Smooth muscle cell (in vitro differentiated cells): ENCODE measurements at regions not wholly inside any gene's neighbourhood (a gene's known extent, or its start where the extent isn't known, plus 50 kb on each side); places are given as distances from the start of the nearest gene placed in this dataset.

Source experiments
- DNase-seq: peaks from one replicate; lab custom pipeline; 2025; ENCODE audit not compliant: unreplicated experiment; lab: John Stamatoyannopoulos, UW
- H2AFZ ChIP-seq: fragments of 200-600 bp; sonication (generic); 2 replicates; pipeline ENCODE4 v1.6.0; 2016; ENCODE audit warnings: antibody characterized with exemption, low read depth, mild to moderate bottlenecking
- H3F3A ChIP-seq: fragments of 200-600 bp; sonication (generic); 2 replicates; pipeline ENCODE4 v1.6.0; 2017; ENCODE audit warnings: antibody characterized with exemption, low read depth
- H3K27ac ChIP-seq: fragments of 200-600 bp; sonication (generic); 2 replicates; pipeline ENCODE4 v1.5.1; 2016; ENCODE audit warnings: low read depth, mild to moderate bottlenecking
- H3K27me3 ChIP-seq: fragments of 200-600 bp; sonication (generic); 2 replicates; pipeline ENCODE4 v1.6.1; 2016; ENCODE audit warnings: low read depth, mild to moderate bottlenecking
- H3K36me3 ChIP-seq: fragments of 200-600 bp; sonication (generic); 2 replicates; pipeline ENCODE4 v1.5.1; 2016; ENCODE audit warnings: low read depth
- H3K4me1 ChIP-seq: fragments of 200-600 bp; sonication (generic); 2 replicates; pipeline ENCODE4 v1.5.1; 2016; ENCODE audit warnings: low read depth
- H3K4me2 ChIP-seq: fragments of 200-600 bp; sonication (generic); 2 replicates; pipeline ENCODE4 v1.6.0; 2016; ENCODE audit warnings: mild to moderate bottlenecking
- H3K4me3 ChIP-seq: fragments of 200-600 bp; sonication (generic); 2 replicates; pipeline ENCODE4 v1.5.1; 2016; ENCODE audit warnings: mild to moderate bottlenecking
- H3K79me2 ChIP-seq: fragments of 200-600 bp; sonication (generic); 2 replicates; pipeline ENCODE4 v1.6.0; 2016; ENCODE audit warnings: low read depth, mild to moderate bottlenecking
- H3K9ac ChIP-seq: fragments of 200-600 bp; sonication (generic); 2 replicates; pipeline ENCODE4 v1.6.0; 2016; ENCODE audit warnings: low read depth
- H3K9me3 ChIP-seq: fragments of 200-600 bp; sonication (generic); replicated peaks from 2 replicates; pipeline ENCODE4 v1.5.1; 2016; ENCODE audit warnings: low read depth
- H4K20me1 ChIP-seq: fragments of 200-600 bp; sonication (generic); 2 replicates; pipeline ENCODE4 v1.6.0; 2016; ENCODE audit warnings: low read depth
- CTCF ChIP-seq: fragments of 200-600 bp; sonication (generic); IDR thresholded peaks from 2 replicates; pipeline ENCODE4 v1.5.1; 2017; ENCODE audit warnings: borderline replicate concordance, mild to moderate bottlenecking, antibody characterized with exemption; ENCODE audit not compliant: insufficient read depth, poor library complexity, severe bottlenecking
- WGBS: methylation state at CpG from one replicate; pipeline ENCODE4 v1.1.7; 2016; ENCODE audit warnings: low lambda C conversion rate; 5-methylcytosine and 5-hydroxymethylcytosine counted together

GRCh38 chr22:22751043-22751603, 106.7 kb downstream of the GGTLC2 start:
- H3K9me3 ChIP-seq = no peaks in the 10 kb centered on the region
- H3K4me2 ChIP-seq = no peak overlapping the region
- H3K27me3 ChIP-seq = peaks cover 9% of the 10 kb centered on the region
- H3K36me3 ChIP-seq = no peaks in the 10 kb centered on the region
- no peaks in the 10 kb centered on the region for H3F3A ChIP-seq
- no peaks in the 10 kb centered on the region for H3K4me1 ChIP-seq
- H2AFZ ChIP-seq = no peak overlapping the region
- no peak overlapping the region for H3K4me3 ChIP-seq
- TF ChIP-seq CTCF = no peak
- no peaks in the 10 kb centered on the region for H3K79me2 ChIP-seq
- 74% methylated on average over 2 of the region's 2 CpGs for WGBS
- H3K27ac ChIP-seq = no peak overlapping the region
- no peak for DNase-seq
- no peaks in the 10 kb centered on the region for H4K20me1 ChIP-seq
- H3K9ac ChIP-seq = no peak overlapping the region

DNA sequence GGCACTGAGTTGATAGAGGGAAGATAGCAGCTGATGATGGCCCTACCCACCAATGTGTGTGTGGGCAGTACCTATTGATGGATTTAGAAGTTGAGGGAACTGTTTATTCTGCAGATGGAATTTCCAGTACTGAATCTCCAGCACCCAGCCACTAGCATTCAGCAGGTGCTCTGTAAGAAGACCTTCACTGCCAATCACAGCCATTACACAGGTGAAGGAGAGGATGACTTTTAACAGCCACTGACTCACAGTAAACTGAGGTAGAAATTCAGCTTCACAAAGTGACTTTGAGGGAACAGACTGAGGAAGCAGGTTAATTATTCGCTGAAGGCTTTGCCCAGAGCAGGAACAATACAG, 107.8 kb downstream of the GGTLC2 start:
- Histone ChIP-seq H4K20me1 (no peaks in the 10 kb centered on the region), H3K27ac (no peak overlapping the region), H2AFZ (no peak overlapping the region), H3K4me3 (no peak overlapping the region), H3K4me2 (no peak overlapping the region), H3K79me2 (no peaks in the 10 kb centered on the region), H3K27me3 (peaks cover 14% of the 10 kb centered on the region), H3K36me3 (no peaks in the 10 kb centered on the region), H3F3A (no peaks in the 10 kb centered on the region), H3K4me1 (no peaks in the 10 kb centered on the region), H3K9ac (no peak overlapping the region), H3K9me3 (no peaks in the 10 kb centered on the region)
- TF ChIP-seq CTCF = no peak
- DNase-seq = no peak
- 78% methylated on average over 1 of the region's 1 CpG for WGBS

DNA sequence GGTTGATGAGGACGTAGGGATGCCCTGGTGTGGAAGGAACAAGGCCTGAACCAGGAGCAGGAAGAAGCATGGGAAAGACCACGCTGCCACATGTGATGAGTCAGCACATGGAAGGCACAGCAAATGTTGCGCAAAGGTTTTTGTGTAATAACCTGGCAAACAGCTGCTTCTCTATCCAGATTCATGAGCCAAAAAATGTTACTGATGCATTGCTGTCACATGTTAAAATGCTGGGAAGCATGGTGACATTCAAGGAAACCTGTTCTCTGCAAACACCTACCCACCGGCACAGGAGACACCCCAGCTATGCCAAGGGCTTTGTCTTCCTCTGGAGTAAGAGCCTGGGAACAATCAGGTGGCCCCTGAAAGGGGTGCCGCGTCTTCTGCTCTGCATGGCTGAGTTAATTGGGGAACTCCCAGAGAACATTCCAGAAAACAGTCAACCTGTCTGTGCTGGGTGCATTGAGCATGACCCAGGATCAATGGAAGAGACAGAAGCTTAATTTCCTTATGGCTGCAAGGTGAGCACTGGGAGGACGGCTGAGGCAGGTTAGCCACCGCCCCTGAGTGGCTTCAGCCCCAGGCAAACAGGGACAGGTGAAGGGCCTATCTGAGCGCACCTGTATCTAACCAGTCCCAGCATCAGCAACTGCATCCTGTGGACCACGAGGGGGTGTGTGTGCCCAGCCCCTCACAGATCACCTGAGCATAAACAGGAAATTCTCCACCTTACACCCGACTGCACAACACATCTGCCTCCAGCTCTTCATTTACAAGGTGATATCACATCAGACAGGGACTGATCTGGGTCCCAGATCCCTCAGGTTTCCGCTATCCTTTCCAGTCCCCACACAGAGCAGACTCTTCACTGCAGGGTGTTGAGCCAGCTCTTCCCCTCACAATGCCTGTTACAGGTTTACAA, 108.4 kb downstream of the GGTLC2 start:
- Histone ChIP-seq H3K4me1 (no peaks in the 10 kb centered on the region), H2AFZ (no peak overlapping the region), H3K36me3 (no peaks in the 10 kb centered on the region), H3K27me3 (peaks cover 14% of the 10 kb centered on the region), H4K20me1 (no peaks in the 10 kb centered on the region), H3F3A (no peaks in the 10 kb centered on the region), H3K9me3 (no peaks in the 10 kb centered on the region), H3K4me3 (no peak overlapping the region), H3K4me2 (no peak overlapping the region), H3K79me2 (no peaks in the 10 kb centered on the region), H3K27ac (no peak overlapping the region), H3K9ac (no peak overlapping the region)
- TF ChIP-seq CTCF = no peak
- WGBS = 72% methylated on average over 12 of the region's 12 CpGs
- no peak for DNase-seq
